Activated CD8-positive, alpha-beta T cell treated with anti-CD3 and anti-CD28 coated beads, Interleukin-2, amount 10 ng/mL, durations not matched to agents 7 days and 5 days (primary cell): ENCODE measurements at regions not wholly inside any gene's neighbourhood (a gene's known extent, or its start where the extent isn't known, plus 50 kb on each side); places are given as distances from the start of the nearest gene placed in this dataset.
"Not testable (repeated sequence)": the region's sequence is repeated elsewhere in the genome, so short reads cannot be mapped to it uniquely, and the experiment has no call there.

Experiments used
- ATAC-seq: fragments of 150-1000 bp; cut with Tn5 transposase; one replicate; pipeline ENCODE4 v1.10.0; 2021; ENCODE audit warnings: moderate library complexity
- CTCF ChIA-PET: fragments of 350-600 bp; sonication (Branson Sonifier 250); formaldehyde crosslinking; loops from one replicate; lab custom pipeline; 2021; ENCODE audit warnings: antibody characterized with exemption; lab: Charles Lee
- POLR2A ChIA-PET: fragments of 350-600 bp; sonication (Branson Sonifier 250); formaldehyde crosslinking; loops from one replicate; lab custom pipeline; 2021; ENCODE audit warnings: antibody characterized with exemption; lab: Charles Lee
- DNase-seq: peaks from one replicate; pipeline ENCODE4 v3.0.0-alpha.2; 2020
- H3K27ac Mint-ChIP-seq: one replicate; pipeline ENCODE4 v1.8.0; 2021; ENCODE audit warnings: mild to moderate bottlenecking, mixed read lengths
- H3K27me3 Mint-ChIP-seq: one replicate; pipeline ENCODE4 v1.8.0; 2021; ENCODE audit warnings: low read depth, mixed read lengths
- H3K36me3 Mint-ChIP-seq: one replicate; pipeline ENCODE4 v1.8.0; 2021; ENCODE audit warnings: low read depth, mixed read lengths
- H3K4me1 Mint-ChIP-seq: one replicate; pipeline ENCODE4 v1.8.0; 2021; ENCODE audit warnings: low read depth, mixed read lengths
- H3K4me3 Mint-ChIP-seq: one replicate; pipeline ENCODE4 v1.8.0; 2021; ENCODE audit warnings: mild to moderate bottlenecking, mixed read lengths
- H3K9me3 Mint-ChIP-seq: one replicate; pipeline ENCODE4 v1.8.0; 2022; ENCODE audit warnings: mixed read lengths; ENCODE audit not compliant: insufficient read depth

DNA sequence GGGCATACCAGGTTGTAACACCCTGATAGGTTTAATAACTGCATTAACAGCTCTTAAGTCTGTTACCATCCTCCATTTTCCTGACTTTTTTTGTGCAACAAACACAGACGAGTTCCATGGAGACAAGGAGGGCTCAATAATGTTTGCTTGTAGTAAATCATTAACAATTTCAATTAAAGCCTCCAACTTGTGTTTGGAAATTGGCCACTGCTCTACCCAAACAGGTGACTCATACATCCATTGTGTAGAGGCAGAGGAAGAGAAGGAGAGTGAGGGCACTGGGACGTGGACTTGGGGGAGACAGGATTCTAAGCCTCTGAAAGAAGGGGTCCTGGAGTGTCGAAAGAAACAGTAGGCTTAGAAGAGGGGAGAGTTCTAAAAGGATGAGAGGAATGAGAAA, 213.6 kb upstream of the KCNN2 start:
- Mint-ChIP-seq H3K4me1 (no peaks in the 10 kb centered on the region), H3K27me3 (no peaks in the 10 kb centered on the region), H3K9me3 (peaks cover 23% of the 10 kb centered on the region), H3K36me3 (no peaks in the 10 kb centered on the region), H3K27ac (no peak overlapping the region), H3K4me3 (no peak overlapping the region)
- ChIA-PET CTCF (no interaction called here), POLR2A (no interaction called here)
- DNase-seq: no peak
- no peak for ATAC-seq

DNA sequence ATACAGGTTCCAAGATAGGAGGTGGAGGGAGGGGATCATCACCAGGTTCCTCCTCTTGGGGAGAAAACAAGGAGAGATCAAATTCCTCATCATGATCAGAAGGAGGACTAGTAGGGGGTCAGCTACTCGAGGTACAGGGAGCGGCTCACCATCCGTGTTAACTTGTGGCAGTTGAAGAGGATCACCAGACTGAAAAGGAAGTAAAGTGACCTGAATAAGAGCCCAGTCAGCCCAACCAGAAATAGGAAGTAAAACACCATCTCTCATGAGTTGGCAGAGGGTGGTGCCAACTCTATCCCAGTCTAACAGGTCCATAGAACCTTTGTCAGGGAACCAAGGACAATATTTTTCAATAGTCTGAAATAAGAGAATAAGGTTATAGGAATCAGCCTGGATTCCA, 213.1 kb upstream of the KCNN2 start:
- H3K27me3 Mint-ChIP-seq, H3K4me3 Mint-ChIP-seq, H3K36me3 Mint-ChIP-seq, H3K4me1 Mint-ChIP-seq, DNase-seq, POLR2A ChIA-PET, ATAC-seq, H3K27ac Mint-ChIP-seq, CTCF ChIA-PET: not testable (repeated sequence)
- H3K9me3 Mint-ChIP-seq: peaks cover 22% of the 10 kb centered on the region

DNA sequence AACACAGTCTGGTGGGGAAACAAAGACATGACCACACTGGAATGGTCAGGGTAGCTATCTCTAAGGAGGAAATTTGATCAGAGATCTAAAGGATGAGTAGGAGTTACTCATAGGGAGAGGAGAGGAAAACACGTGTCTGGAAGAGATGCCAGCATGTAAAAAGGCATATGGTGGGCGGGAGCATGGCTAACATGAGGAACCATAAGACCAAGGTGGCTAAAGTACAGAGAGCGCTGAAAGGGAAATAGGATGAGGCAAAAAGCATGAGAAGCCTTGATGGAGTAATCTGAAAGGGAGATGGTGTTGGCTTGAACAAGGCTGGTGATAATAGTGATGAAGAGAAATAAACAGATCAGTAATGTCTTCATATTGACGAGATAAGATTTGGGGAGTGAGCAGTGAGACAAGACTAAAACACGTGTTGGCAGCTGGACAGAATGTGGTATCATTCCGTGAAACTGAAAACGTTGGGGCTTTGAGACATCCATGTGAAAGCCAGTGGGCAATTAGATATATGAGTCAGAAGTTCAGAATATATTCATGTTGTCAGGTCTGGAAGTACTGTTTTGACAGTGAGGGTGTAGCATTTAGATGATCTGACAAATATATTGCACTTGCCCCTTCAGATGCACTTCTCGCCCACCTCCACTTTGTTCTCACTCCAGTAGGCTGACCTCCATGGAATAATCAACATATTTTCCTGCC, 209.1 kb upstream of the KCNN2 start:
- Mint-ChIP-seq H3K4me1 (no peaks in the 10 kb centered on the region), H3K27me3 (no peaks in the 10 kb centered on the region), H3K36me3 (no peaks in the 10 kb centered on the region), H3K4me3 (no peak overlapping the region), H3K9me3 (peaks cover 18% of the 10 kb centered on the region), H3K27ac (no peak overlapping the region)
- ATAC-seq: no peak
- no peak for DNase-seq
- CTCF ChIA-PET: no interaction called here
- POLR2A ChIA-PET: no interaction called here

DNA sequence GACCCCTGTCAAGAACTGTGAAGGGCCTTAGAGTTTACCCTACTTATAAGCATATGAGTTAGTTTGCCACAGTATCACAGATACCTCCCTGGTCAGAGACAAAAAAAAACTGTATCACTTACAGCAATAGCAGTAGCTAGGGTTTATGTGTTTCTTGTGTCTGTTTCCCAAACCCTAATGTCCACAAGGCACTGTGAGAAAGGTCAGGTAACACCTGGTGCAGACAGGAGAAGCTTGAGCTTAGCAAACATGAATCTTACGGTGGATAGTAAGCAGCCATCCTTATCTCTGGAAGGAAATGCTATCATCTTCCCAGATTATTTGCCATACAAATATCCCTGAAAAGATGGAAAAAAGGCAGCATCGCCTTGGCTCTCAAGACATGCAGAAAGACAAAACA, 208.5 kb upstream of the KCNN2 start:
- ChIA-PET POLR2A (no interaction called here), CTCF (no interaction called here)
- no peak overlapping the region for H3K4me3 Mint-ChIP-seq
- no peak overlapping the region for H3K27ac Mint-ChIP-seq
- H3K9me3 Mint-ChIP-seq: peaks cover 15% of the 10 kb centered on the region
- DNase-seq (no peak), ATAC-seq (no peak)
- no peaks in the 10 kb centered on the region for H3K4me1 Mint-ChIP-seq
- no peaks in the 10 kb centered on the region for H3K36me3 Mint-ChIP-seq
- H3K27me3 Mint-ChIP-seq: no peaks in the 10 kb centered on the region

DNA sequence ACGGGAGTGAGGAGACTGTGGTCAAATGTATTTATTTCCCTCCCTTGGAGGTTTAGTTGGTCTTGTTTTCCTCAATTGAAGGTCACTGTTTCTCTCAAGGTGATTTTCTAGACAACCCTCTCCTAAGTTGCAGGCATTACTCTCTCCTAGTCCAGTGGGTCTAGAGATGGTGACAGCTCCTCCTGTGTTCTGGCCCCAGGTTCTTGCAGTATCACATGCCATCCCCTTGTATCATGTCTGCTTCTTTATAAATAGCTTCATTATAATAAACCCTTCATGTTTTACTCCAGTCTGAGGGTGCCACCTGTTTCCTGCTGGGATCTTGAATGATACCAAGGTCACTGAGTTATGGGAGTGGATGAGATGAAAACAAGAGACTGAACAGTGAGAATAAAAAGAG, 208.0 kb upstream of the KCNN2 start:
- Mint-ChIP-seq H3K27ac (no peak overlapping the region), H3K36me3 (no peaks in the 10 kb centered on the region), H3K27me3 (no peaks in the 10 kb centered on the region), H3K4me1 (no peaks in the 10 kb centered on the region), H3K9me3 (peaks cover 13% of the 10 kb centered on the region), H3K4me3 (no peak overlapping the region)
- no peak for ATAC-seq
- POLR2A ChIA-PET: no interaction called here
- no peak for DNase-seq
- CTCF ChIA-PET: no interaction called here

DNA sequence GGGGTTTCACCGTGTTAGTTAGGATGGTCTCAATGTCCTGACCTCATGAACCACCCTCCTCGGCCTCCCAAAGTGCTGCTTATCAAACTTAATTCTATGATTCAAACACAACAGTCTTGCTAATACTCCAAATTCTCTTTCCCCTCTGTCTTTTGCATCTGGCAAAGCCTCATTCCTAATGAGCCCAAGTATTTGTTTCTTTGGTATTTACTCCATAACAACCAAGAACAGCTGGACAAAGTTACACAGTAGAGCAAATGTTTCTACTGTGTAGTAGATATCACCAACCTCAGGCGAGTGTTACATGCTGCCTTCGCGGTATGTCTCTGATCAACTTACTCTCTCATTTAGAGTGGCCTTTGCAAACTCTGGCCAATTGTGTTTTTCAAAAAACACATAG, 195.8 kb upstream of the KCNN2 start:
- H3K27ac Mint-ChIP-seq: no peak overlapping the region
- H3K4me3 Mint-ChIP-seq: no peak overlapping the region
- DNase-seq (no peak), ATAC-seq (no peak)
- no peaks in the 10 kb centered on the region for H3K4me1 Mint-ChIP-seq
- H3K27me3 Mint-ChIP-seq: no peaks in the 10 kb centered on the region
- no peaks in the 10 kb centered on the region for H3K36me3 Mint-ChIP-seq
- CTCF ChIA-PET: no interaction called here
- H3K9me3 Mint-ChIP-seq: no peaks in the 10 kb centered on the region
- POLR2A ChIA-PET: no interaction called here

DNA sequence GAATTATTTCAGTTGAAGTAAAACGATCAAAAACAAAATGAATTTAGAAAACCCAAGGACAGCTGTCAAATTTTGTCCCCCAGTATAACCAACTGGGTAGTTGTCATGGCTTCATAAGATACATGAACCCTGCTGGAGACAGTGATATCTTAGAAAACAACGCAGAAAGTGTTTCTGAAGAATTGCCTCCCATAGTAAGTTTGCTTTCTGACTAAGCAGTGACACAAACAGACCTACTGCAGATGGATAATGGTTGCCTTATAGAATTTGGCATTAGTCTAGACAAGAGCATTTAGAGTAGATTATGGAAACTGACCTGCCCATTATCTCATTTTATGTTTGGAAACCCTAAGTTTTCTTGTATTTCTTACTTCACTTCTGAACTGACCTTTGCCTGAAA, 187.7 kb upstream of the KCNN2 start:
- Mint-ChIP-seq H3K27me3 (no peaks in the 10 kb centered on the region), H3K4me3 (no peak overlapping the region), H3K9me3 (no peaks in the 10 kb centered on the region), H3K4me1 (no peaks in the 10 kb centered on the region), H3K27ac (no peak overlapping the region), H3K36me3 (no peaks in the 10 kb centered on the region)
- ChIA-PET POLR2A (no interaction called here), CTCF (no interaction called here)
- DNase-seq (no peak), ATAC-seq (no peak)

DNA sequence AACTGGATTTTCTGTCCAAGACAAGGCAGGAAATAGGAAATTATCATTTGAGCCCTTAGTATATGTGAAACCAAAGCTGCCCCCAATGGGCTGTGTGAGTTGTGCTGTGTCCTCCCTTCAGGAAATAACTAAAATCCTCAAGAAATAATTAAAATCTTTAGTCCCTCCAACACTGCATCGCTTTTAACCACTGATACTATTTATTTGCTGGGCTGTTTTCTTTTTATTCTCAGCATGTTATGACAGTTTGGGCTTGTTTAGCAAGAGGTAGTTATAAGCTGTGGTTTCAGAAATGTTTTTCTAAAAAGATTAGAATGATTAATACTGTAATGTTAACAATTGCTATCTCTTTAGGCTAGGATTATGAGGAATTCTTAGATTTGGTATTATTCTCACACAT, 187.0 kb upstream of the KCNN2 start:
- Mint-ChIP-seq H3K27ac (no peak overlapping the region), H3K36me3 (no peaks in the 10 kb centered on the region), H3K9me3 (no peaks in the 10 kb centered on the region), H3K4me1 (no peaks in the 10 kb centered on the region), H3K27me3 (no peaks in the 10 kb centered on the region), H3K4me3 (no peak overlapping the region)
- no peak for ATAC-seq
- POLR2A ChIA-PET: no interaction called here
- no peak for DNase-seq
- CTCF ChIA-PET: no interaction called here

DNA sequence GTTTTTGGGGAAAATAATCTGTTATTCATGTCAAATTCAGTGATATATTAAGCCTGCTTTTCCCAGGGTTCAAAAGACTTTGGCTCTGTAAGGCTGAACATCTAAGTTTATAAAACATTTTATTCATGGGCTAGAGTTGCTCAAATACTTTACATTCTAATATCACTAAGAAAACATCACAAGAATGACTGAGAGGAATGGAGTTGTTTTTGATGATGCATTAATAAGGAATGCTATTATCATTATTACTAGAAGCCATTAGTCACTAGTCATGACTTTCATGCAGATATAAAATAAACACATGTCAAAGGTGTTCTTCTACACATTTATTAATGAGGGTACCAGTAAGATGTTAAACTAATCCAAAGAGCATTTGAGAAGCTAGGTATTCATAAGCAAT, 185.5 kb upstream of the KCNN2 start:
- no peak overlapping the region for H3K4me3 Mint-ChIP-seq
- ATAC-seq: no peak
- ChIA-PET POLR2A (no interaction called here), CTCF (no interaction called here)
- H3K4me1 Mint-ChIP-seq: no peaks in the 10 kb centered on the region
- no peaks in the 10 kb centered on the region for H3K27me3 Mint-ChIP-seq
- H3K36me3 Mint-ChIP-seq: no peaks in the 10 kb centered on the region
- no peaks in the 10 kb centered on the region for H3K9me3 Mint-ChIP-seq
- DNase-seq: no peak
- H3K27ac Mint-ChIP-seq: no peak overlapping the region

DNA sequence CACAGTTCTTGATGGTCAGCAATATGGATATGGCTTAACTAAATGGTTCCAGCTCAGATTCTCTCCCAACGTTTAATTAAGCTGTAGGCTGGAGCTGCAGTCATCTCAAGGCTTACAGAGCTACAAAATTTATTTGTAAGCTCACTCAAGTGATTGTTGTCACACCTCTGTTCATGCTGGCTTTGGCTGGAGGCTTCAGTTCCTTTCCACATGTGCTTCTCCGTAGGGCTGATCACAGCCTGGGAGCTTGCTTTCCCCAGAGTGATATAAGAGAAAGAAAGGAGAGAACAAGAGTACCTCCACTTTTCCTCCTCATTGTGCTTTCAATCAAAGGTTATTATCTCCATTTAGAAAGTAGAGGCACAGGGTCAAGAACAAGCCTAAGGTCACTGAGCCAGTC, 182.7 kb upstream of the KCNN2 start:
- Mint-ChIP-seq H3K27me3 (no peaks in the 10 kb centered on the region), H3K4me3 (no peak overlapping the region), H3K4me1 (no peaks in the 10 kb centered on the region), H3K36me3 (no peaks in the 10 kb centered on the region), H3K27ac (no peak overlapping the region), H3K9me3 (peaks cover 7% of the 10 kb centered on the region)
- ChIA-PET POLR2A (no interaction called here), CTCF (no interaction called here)
- ATAC-seq (no peak), DNase-seq (no peak)

DNA sequence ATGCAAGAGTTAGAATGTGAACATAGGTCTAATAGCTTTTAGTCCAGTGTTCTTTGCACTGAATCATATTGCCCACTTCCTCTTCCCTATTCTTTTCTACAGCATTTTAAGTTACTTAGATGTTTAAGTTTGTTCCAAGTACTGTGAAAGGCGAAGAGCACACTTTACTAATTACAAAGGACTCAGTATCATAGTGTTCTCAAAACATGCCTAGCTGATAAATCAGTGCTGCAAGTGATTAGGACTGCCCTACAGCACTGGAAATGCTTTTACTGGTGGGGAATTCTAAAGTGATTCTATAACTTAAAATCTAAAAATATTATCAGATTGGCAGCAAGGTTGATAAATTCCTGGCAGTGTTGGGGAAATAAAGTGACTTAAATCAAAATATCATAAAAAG, 177.9 kb upstream of the KCNN2 start:
- Mint-ChIP-seq H3K27ac (no peak overlapping the region), H3K4me1 (no peaks in the 10 kb centered on the region), H3K27me3 (no peaks in the 10 kb centered on the region), H3K36me3 (no peaks in the 10 kb centered on the region), H3K4me3 (no peak overlapping the region), H3K9me3 (peaks cover 12% of the 10 kb centered on the region)
- no peak for ATAC-seq
- DNase-seq: no peak
- ChIA-PET CTCF (no interaction called here), POLR2A (no interaction called here)

DNA sequence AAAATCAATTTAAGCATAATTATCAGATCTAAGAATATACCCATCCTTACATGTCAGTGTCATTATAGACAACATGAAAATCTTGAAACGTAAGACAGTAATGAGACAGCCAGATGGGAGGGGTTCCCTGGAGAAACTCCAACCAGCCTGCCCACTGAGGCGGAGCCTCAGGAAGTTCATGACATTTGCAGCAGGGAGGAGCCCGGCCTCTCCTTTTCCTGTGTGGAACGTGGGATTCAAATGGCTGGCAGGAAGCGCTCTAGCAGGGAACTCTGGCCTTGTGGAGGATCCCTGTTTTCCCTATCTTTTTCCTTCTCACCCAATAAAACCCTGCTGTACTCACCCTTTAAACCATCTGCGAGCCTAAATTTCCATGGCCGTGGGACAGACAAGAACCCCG, 176.6 kb upstream of the KCNN2 start:
- Mint-ChIP-seq H3K9me3 (peaks cover 12% of the 10 kb centered on the region), H3K27ac (no peak overlapping the region), H3K36me3 (no peaks in the 10 kb centered on the region), H3K4me1 (no peaks in the 10 kb centered on the region), H3K4me3 (no peak overlapping the region), H3K27me3 (no peaks in the 10 kb centered on the region)
- POLR2A ChIA-PET: no interaction called here
- ATAC-seq (no peak), DNase-seq (no peak)
- CTCF ChIA-PET: no interaction called here

DNA sequence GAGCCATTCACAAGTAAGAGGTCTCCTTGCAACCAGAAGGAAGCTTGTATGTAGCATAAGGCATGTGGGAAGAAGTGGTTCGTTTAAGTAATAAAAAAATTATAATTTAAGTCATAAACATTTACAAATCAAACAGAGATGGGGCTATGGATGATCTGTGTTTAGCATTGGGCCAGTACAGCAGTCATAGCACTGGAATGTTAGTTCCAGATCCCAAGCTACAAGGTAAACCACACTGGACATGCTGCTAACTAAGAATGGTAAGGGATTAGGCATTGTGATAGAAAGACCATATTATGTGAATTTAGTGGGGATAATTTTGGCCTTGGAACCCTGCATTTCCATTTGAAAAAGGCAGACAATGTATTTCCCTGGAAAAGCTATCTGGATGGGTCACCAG, 170.4 kb upstream of the KCNN2 start:
- H3K4me3 Mint-ChIP-seq: no peak overlapping the region
- no peaks in the 10 kb centered on the region for H3K27me3 Mint-ChIP-seq
- no peaks in the 10 kb centered on the region for H3K36me3 Mint-ChIP-seq
- H3K9me3 Mint-ChIP-seq: no peaks in the 10 kb centered on the region
- H3K4me1 Mint-ChIP-seq: no peaks in the 10 kb centered on the region
- no peak overlapping the region for H3K27ac Mint-ChIP-seq
- CTCF ChIA-PET: no interaction called here
- no peak for DNase-seq
- POLR2A ChIA-PET: no interaction called here
- ATAC-seq: no peak
